ENCODE measurements at regions not wholly inside any gene's neighbourhood (a gene's known extent, or its start where the extent isn't known, plus 50 kb on each side); places are given as distances from the start of the nearest gene placed in this dataset.

GRCh38 chr9:107874137-107874536 lies 384.6 kb upstream of the KLF4 start:
- DNase-seq (ENCODE audit: low spot score), result no peak

DNA sequence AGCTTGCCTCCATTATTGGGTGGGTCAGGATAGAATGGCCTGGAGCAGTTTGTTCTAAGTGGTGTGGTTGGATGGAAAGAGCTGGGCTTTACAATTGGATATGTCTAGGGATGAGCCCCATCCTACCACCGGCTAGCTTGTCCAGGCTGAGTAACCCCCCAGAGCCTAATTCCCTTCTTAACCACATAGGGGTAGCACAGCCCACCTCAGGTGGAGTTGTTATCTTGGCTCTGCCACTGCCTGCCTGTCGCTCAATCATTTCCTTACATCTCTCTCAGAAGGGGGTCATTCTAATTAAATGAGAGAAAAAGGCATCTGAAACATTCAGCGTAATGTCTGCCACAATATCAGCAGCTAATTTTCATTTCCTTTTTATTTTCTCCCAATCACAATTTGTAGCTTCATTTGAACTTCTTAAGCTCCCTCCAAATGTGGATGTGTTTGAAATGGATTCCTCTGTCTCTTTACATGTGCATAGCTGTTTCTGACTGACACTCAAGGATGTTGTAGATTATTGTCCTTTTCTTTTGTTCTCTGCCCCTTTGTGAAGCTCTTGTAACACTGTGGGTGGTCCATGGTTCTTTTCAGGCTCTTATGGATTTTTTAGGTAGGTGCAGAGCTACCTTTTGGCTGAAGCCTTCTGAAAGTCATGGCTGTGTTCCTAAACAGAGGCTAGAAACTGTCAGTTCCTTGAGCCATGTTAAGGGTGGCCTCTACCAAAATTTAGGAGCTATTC lies 383.1 kb upstream of the KLF4 start:
- DNase-seq (ENCODE audit: low spot score), result no peak

DNA sequence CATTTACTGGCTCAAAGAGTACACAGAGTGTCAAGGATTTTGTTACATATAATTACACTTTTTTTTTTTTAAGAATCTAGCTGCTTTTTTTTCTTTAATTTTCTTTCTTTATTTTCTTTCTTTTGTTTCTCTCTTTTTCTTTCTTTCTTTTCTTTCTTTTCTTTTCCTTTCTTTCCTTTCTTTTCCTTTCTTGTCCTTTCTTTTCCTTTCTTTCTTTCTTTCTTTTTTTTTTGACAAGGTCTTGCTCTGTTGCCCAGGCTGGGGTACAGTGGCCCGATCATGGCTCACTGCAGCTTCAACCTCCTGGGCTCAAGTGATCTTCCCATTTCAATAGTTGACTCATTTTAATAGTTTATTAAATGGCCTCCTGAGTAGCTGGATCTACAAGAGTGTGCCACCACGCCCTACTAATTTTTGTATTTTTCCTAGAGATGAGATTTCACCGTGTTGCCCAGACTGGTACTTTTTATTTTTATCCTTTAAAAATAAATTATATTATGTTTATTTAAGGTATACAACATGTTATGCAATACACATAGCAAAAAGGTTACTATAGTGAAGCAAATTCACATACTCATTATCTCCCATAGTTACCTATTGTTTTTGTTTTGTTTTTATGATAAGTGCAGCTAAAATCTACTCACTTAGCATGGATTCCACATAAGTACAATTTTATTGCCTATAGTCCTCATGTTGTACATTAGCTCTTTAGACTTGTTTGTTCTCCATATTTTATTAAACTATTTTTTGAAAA lies 381.5 kb upstream of the KLF4 start:
- no peak for DNase-seq (ENCODE audit: low spot score)

DNA sequence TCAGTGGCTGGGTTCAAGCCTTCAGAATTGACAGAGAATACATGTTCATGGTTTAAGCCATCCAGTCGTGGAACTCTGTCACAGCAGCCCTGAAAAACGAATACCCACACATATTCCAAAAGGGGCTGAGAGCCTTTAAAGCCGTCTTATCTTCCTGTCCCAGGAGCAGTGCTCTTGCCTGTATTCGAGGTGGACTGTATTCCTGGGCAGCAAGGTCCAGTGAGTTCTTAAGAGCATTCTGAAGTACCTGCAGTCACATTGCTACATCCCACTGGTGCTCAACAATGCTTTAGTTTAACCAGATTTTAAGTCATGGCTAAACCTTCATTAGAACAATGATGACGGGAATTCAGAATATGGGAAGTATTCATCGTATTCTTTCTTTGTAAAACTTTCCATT lies 380.7 kb upstream of the KLF4 start:
- no peak for DNase-seq (ENCODE audit: low spot score)

- DNase-seq (ENCODE audit: low spot score), result no peak
Measured at GRCh38 chr9:107869111-107869510, 379.5 kb upstream of the KLF4 start.

DNA sequence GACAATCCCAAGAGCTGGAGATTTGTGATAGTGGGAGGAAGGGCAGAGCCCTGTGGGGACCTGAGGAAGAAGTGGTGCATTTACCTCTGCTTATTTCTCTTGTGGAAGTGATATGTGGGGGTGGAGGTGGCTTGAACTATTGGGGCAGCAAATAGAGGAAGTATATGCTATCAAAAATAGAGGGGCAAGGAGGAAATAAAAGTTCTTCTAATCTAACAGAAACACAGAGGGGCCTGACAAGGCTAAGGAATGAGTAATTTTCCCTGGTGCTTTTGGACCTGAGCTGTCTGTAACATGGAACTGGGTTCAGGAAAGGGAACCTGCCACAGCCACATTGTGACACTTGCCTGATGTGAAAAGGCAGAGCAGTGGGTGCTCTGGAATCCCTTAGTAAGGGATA lies 378.6 kb upstream of the KLF4 start:
- no peak for DNase-seq (ENCODE audit: low spot score)

GRCh38 chr9:107867738-107868137 lies 378.2 kb upstream of the KLF4 start:
- no peak for DNase-seq (ENCODE audit: low spot score)

GRCh38 chr9:107866711-107867311 lies 377.2 kb upstream of the KLF4 start:
- no peak for DNase-seq (ENCODE audit: low spot score)

- DNase-seq (ENCODE audit: low spot score), result no peak
Measured at GRCh38 chr9:107863396-107863795, 373.8 kb upstream of the KLF4 start.

GRCh38 chr9:107862881-107863280 lies 373.3 kb upstream of the KLF4 start:
- DNase-seq (ENCODE audit: low spot score), result no peak

- no peak for DNase-seq (ENCODE audit: low spot score)
Measured at GRCh38 chr9:107862323-107862722, 372.8 kb upstream of the KLF4 start.

DNA sequence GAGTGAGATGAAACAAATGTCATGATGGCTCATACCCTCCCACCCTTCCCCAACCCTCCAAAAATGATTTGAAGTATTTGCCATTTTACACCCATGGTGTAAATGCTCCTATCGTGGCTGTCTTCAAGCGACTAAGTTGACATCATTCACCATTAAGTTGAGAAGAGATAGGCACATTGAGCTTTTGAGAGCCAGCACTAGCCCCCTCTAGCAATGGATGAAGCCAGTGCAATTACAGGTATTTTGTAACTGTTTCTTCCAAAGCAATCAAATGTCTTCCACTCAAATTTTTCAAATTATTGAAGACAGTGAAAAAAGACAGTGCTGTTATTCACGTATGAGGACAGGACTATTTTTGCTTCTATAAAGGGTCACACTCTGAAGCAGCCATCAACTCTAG lies 371.5 kb upstream of the KLF4 start:
- no peak for DNase-seq (ENCODE audit: low spot score)

DNA sequence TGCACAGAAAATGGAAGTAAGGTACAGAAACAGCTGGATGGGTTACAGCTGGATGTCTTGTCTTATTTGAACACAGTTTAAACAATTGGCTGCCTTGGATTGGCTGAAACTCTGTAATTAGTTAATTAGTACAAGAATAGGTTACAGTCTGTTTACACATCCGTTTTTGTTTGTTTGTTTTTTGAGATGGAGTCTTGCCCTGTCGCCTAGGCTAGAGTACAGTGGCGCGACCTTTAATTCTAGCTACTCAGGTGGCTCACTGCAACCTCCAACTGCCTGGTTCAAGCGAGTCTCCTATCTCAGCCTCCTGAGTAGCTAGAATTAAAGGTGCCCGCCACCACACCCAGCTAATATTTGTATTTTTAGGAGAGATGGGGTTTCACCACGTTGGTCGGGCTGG lies 368.7 kb upstream of the KLF4 start:
- no peak for DNase-seq (ENCODE audit: low spot score)

GRCh38 chr9:107856633-107857032 lies 367.1 kb upstream of the KLF4 start:
- DNase-seq (ENCODE audit: low spot score), result no peak

- no peak for DNase-seq (ENCODE audit: low spot score)
Measured at GRCh38 chr9:107855164-107855563, 365.6 kb upstream of the KLF4 start.

DNA sequence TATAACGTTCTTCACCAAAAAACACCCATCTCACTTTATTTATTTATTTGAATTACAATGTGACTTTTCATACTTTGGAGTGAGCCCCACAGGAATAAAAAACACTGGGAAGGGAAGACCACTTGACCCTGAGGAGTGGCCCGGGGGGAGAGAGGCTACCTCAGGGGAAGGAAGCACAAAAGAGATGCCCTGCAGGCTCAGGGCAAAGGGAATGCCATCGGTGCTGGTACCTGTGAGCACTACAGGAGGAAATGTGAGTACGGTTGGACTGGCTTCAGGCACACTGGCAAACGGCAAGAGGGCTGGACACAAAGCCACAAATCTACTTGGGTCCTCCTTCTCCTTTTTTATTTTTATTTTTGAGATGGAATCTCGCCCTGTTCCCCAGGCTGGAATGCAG lies 363.9 kb upstream of the KLF4 start:
- DNase-seq (ENCODE audit: low spot score), result no peak

GRCh38 chr9:107852891-107853290 lies 363.3 kb upstream of the KLF4 start:
- DNase-seq (ENCODE audit: low spot score), result no peak

DNA sequence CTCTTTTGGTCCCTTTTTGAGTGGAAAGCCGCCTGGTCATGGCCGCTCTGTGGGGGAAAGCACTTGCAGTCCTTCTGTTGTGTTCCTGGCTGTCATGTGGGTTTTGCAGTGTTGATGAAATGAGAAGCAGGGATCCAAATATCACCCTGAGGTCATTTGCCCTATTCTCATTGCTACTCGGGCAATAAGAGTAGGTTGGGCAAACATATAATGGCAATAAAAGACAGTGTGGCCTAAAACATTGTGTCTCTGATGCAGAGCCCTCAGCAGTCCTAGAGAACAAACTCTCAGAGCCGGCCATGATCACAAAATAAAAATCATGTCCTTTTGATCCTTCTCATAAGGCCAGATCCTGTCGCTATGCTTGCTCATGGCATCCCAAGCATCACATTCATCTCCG lies 361.1 kb upstream of the KLF4 start:
- DNase-seq (ENCODE audit: low spot score), result no peak

- no peak for DNase-seq (ENCODE audit: low spot score)
Measured at GRCh38 chr9:107847978-107848964, 358.7 kb upstream of the KLF4 start.

- no peak for DNase-seq (ENCODE audit: low spot score)
Measured at GRCh38 chr9:107842530-107842929, 353.0 kb upstream of the KLF4 start.

- DNase-seq (ENCODE audit: low spot score), result no peak
Measured at GRCh38 chr9:107841076-107841475, 351.5 kb upstream of the KLF4 start.

DNA sequence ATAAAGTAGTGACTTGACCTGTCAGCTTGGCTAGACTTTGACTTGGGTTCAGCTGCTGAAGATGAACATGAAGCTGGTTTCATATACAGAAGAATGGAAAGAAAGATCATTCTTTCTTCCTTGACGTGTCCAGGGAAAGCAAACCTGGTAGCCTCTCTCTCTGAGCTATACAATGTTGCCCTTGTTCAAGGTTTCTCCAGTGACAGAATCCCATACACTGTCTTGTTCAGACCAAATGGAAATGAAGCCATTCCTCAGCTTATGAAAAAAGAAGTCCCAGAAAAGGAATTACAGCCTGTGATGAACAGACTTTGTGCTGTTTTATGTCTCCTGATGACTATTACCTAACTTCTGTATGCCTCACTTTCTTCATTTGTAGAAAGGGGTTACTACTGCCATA lies 349.8 kb upstream of the KLF4 start:
- DNase-seq (ENCODE audit: low spot score), result no peak

Measured in kidney capillary endothelial cell (primary cell).